ENCODE measurements at regions not wholly inside any gene's neighbourhood (a gene's known extent, or its start where the extent isn't known, plus 50 kb on each side); places are given as distances from the start of the nearest gene placed in this dataset.

DNA sequence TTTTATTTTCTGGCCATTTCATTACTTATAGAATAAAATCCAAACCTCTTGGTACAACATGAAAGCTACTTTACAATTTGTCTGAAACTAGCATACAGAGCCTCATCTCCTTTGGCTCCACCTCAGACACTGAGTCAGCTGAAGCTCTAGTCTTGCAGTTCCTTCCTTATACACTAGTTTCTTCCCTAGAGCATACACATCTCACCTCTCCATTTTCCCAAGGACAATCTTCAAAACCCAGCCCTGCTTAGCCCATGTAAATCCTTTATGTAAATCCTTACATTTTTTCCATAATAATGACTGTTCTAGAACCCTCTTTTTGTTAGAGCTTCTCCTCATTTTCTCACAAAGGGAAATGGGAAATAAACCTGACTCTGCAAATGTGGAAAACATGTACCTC is 463.4 kb downstream of the SLC16A7 start:
- Histone ChIP-seq H3K27ac (ENCODE audit: insufficient read depth in 1 of 2, low read depth in 1 of 2, low read length in 2 of 2, poor library complexity in 1 of 2, severe bottlenecking in 2 of 2) (no peak overlapping the region), H3K4me1 (ENCODE audit: control extremely low read depth in 1 of 4, control insufficient read depth in 4 of 4, insufficient read depth in 4 of 4, low read length in 3 of 4) (no peaks in the 10 kb centered on the region), H3K4me3 (ENCODE audit: control insufficient read depth in 1 of 7, extremely low read depth in 1 of 7, insufficient read depth in 4 of 7, low read depth in 2 of 7, low read length in 6 of 7) (no peak overlapping the region), H3K27me3 (replicated peaks in 2 of 5; ENCODE audit: control insufficient read depth in 4 of 5, insufficient read depth in 5 of 5, low read length in 4 of 5) (no peaks in the 10 kb centered on the region), H3K36me3 (ENCODE audit: control insufficient read depth in 4 of 4, insufficient read depth in 4 of 4, low read length in 3 of 4) (no peaks in the 10 kb centered on the region), H3K9me3 (ENCODE audit: control extremely low read depth in 1 of 5, control insufficient read depth in 4 of 5, insufficient read depth in 2 of 5, low read depth in 1 of 5, low read length in 4 of 5) (peaks cover 0 to 2% (median 0%) of the 10 kb centered on the region in 5 experiments)
- ChIA-PET POLR2A (no interaction called here), CTCF (no interaction called here)
- DNase-seq, result no peak

DNA sequence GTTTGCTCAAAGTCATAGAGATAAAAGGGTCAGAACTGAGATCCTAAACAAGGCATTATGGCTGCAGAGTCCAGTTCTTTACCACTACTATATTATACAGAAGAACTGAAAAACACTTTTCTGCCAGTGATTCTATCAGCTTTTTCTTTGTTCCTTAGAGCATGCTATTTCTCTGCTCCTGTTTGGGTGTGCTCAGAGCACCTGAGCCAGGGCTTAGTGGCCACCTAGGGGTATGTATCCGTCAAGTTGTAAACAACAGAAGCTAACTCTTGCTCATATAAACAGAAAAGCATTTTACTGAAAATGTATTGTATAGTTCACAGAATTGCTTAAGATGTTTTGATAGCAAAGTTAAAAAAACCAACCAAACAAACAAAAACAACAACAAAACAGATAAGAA is 470.8 kb downstream of the SLC16A7 start:
- WGBS (ENCODE audit: insufficient coverage), result no CpG with 5 or more reads among the region's 1 CpG
- CTCF ChIA-PET, result no interaction called here
- H3K4me1 ChIP-seq (ENCODE audit: control extremely low read depth in 1 of 4, control insufficient read depth in 4 of 4, insufficient read depth in 4 of 4, low read length in 3 of 4), result no peaks in the 10 kb centered on the region
- H3K27ac ChIP-seq (ENCODE audit: insufficient read depth in 1 of 2, low read depth in 1 of 2, low read length in 2 of 2, poor library complexity in 1 of 2, severe bottlenecking in 2 of 2), result no peak overlapping the region
- no peak overlapping the region for H3K4me3 ChIP-seq (ENCODE audit: control insufficient read depth in 1 of 7, extremely low read depth in 1 of 7, insufficient read depth in 4 of 7, low read depth in 2 of 7, low read length in 6 of 7)
- no peak for DNase-seq
- peaks cover 0 to 3% (median 0%) of the 10 kb centered on the region in 5 experiments for H3K9me3 ChIP-seq (ENCODE audit: control extremely low read depth in 1 of 5, control insufficient read depth in 4 of 5, insufficient read depth in 2 of 5, low read depth in 1 of 5, low read length in 4 of 5)
- no peaks in the 10 kb centered on the region for H3K27me3 ChIP-seq (replicated peaks in 2 of 5; ENCODE audit: control insufficient read depth in 4 of 5, insufficient read depth in 5 of 5, low read length in 4 of 5)
- H3K36me3 ChIP-seq (ENCODE audit: control insufficient read depth in 4 of 4, insufficient read depth in 4 of 4, low read length in 3 of 4), result no peaks in the 10 kb centered on the region
- POLR2A ChIA-PET, result no interaction called here

DNA sequence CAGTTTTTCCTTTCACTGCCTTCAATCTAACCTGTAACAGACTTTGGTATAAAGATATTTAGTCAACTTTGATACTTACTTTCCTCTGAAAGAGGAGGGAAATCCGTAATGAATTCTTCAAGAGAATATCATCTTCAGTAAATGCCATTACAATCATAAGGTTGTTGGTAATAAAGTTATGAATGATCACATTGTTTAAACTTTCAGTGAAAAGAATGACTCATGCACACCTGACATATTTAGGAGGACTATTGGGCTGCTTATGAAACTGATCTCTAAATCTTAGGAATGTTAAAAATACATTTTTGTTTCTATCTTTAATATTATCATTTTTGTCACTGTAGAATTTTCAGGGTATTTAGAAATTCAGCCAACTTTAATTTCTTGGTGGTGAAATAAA is 474.7 kb downstream of the SLC16A7 start:
- CTCF ChIA-PET, result no interaction called here

DNA sequence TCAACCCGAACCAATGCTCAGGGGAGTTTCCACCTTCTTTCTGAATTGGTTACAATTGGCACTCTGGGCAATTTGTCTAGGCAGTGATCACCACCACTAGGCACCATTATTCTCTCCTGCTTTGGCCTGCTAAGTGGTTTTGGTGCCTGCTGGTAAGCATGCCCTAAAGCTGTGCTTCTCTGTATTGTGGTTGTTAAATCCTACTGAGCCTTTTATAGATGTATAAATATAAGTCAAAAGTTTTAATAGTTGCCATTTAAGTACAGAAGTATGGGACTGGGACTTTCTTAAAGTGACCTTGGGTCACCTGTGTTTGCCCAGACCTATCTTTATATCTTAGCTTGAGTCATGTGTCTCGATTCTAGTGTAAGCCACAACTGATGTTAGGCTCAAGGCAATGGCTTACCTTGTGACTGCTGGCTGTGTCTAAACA is 475.9 kb downstream of the SLC16A7 start:
- Histone ChIP-seq H3K27me3 (replicated peaks in 2 of 5; ENCODE audit: control insufficient read depth in 4 of 5, insufficient read depth in 5 of 5, low read length in 4 of 5) (no peaks in the 10 kb centered on the region), H3K27ac (ENCODE audit: insufficient read depth in 1 of 2, low read depth in 1 of 2, low read length in 2 of 2, poor library complexity in 1 of 2, severe bottlenecking in 2 of 2) (no peak overlapping the region), H3K9me3 (ENCODE audit: control extremely low read depth in 1 of 5, control insufficient read depth in 4 of 5, insufficient read depth in 2 of 5, low read depth in 1 of 5, low read length in 4 of 5) (peaks cover 0 to 3% (median 0%) of the 10 kb centered on the region in 5 experiments), H3K4me1 (ENCODE audit: control extremely low read depth in 1 of 4, control insufficient read depth in 4 of 4, insufficient read depth in 4 of 4, low read length in 3 of 4) (no peaks in the 10 kb centered on the region), H3K4me3 (ENCODE audit: control insufficient read depth in 1 of 7, extremely low read depth in 1 of 7, insufficient read depth in 4 of 7, low read depth in 2 of 7, low read length in 6 of 7) (no peak overlapping the region), H3K36me3 (ENCODE audit: control insufficient read depth in 4 of 4, insufficient read depth in 4 of 4, low read length in 3 of 4) (no peaks in the 10 kb centered on the region)
- WGBS (ENCODE audit: insufficient coverage), result 100% methylated on average over 2 of the region's 2 CpGs
- POLR2A ChIA-PET, result no interaction called here
- no peak for DNase-seq
- CTCF ChIA-PET, result no interaction called here

More for the DNA sequence above, 474.7 kb downstream of the SLC16A7 start:
- H3K4me1 ChIP-seq (ENCODE audit: control extremely low read depth in 1 of 4, control insufficient read depth in 4 of 4, insufficient read depth in 4 of 4, low read length in 3 of 4), result no peaks in the 10 kb centered on the region
- no peak for DNase-seq
- H3K9me3 ChIP-seq (ENCODE audit: control extremely low read depth in 1 of 5, control insufficient read depth in 4 of 5, insufficient read depth in 2 of 5, low read depth in 1 of 5, low read length in 4 of 5), result peaks cover 0 to 3% (median 0%) of the 10 kb centered on the region in 5 experiments
- H3K36me3 ChIP-seq (ENCODE audit: control insufficient read depth in 4 of 4, insufficient read depth in 4 of 4, low read length in 3 of 4), result no peaks in the 10 kb centered on the region
- no peaks in the 10 kb centered on the region for H3K27me3 ChIP-seq (replicated peaks in 2 of 5; ENCODE audit: control insufficient read depth in 4 of 5, insufficient read depth in 5 of 5, low read length in 4 of 5)
- POLR2A ChIA-PET, result no interaction called here
- H3K4me3 ChIP-seq (ENCODE audit: control insufficient read depth in 1 of 7, extremely low read depth in 1 of 7, insufficient read depth in 4 of 7, low read depth in 2 of 7, low read length in 6 of 7), result no peak overlapping the region
- no CpG with 5 or more reads among the region's 1 CpG for WGBS (ENCODE audit: insufficient coverage)
- no peak overlapping the region for H3K27ac ChIP-seq (ENCODE audit: insufficient read depth in 1 of 2, low read depth in 1 of 2, low read length in 2 of 2, poor library complexity in 1 of 2, severe bottlenecking in 2 of 2)

DNA sequence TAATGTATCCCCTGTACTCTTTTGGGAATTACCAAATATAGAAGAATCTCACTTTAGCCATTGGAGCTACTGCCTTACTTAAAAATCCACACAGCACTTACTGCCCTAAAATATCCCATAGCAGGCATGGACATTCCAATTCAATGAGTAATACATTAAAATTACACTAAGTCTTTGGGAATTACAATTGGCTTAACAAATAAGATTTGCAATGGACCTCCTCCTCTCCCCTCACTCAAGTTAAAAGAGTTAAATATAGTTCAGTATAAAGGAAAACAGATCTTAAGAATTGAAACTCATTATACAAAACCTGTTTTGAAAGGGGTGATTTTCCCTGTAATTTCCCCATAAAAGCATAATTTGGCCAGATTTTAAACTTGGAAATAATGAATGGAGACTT is 477.1 kb downstream of the SLC16A7 start:
- peaks cover 0 to 3% (median 0%) of the 10 kb centered on the region in 5 experiments for H3K9me3 ChIP-seq (ENCODE audit: control extremely low read depth in 1 of 5, control insufficient read depth in 4 of 5, insufficient read depth in 2 of 5, low read depth in 1 of 5, low read length in 4 of 5)
- H3K36me3 ChIP-seq (ENCODE audit: control insufficient read depth in 4 of 4, insufficient read depth in 4 of 4, low read length in 3 of 4), result no peaks in the 10 kb centered on the region
- POLR2A ChIA-PET, result no interaction called here
- H3K27me3 ChIP-seq (replicated peaks in 2 of 5; ENCODE audit: control insufficient read depth in 4 of 5, insufficient read depth in 5 of 5, low read length in 4 of 5), result no peaks in the 10 kb centered on the region
- H3K4me3 ChIP-seq (ENCODE audit: control insufficient read depth in 1 of 7, extremely low read depth in 1 of 7, insufficient read depth in 4 of 7, low read depth in 2 of 7, low read length in 6 of 7), result no peak overlapping the region
- DNase-seq, result no peak
- CTCF ChIA-PET, result no interaction called here
- no peak overlapping the region for H3K27ac ChIP-seq (ENCODE audit: insufficient read depth in 1 of 2, low read depth in 1 of 2, low read length in 2 of 2, poor library complexity in 1 of 2, severe bottlenecking in 2 of 2)
- peaks cover 0 to 5% (median 3%) of the 10 kb centered on the region in 4 experiments for H3K4me1 ChIP-seq (ENCODE audit: control extremely low read depth in 1 of 4, control insufficient read depth in 4 of 4, insufficient read depth in 4 of 4, low read length in 3 of 4)

DNA sequence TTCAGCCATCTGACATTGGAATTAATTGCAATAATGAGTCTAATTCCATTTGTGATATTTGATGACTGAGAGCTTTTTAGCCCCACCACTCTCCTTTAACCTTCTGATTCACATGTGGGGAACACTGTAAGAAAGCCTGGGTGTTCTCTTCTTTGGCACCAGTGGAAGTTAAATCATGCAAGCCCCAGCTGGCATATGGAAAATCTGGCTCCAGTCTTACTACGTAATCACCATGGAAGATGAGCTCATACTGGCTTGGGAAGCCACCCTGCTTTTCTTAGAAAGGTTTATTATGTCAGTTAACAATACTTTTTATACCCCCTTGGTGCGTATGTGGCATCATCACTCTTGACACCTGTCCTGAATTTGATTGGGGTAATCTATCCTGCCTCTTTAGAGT is 479.3 kb downstream of the SLC16A7 start:
- 100% methylated on average over 1 of the region's 2 CpGs for WGBS (ENCODE audit: insufficient coverage)
- Histone ChIP-seq H3K36me3 (ENCODE audit: control insufficient read depth in 4 of 4, insufficient read depth in 4 of 4, low read length in 3 of 4) (no peaks in the 10 kb centered on the region), H3K4me3 (ENCODE audit: control insufficient read depth in 1 of 7, extremely low read depth in 1 of 7, insufficient read depth in 4 of 7, low read depth in 2 of 7, low read length in 6 of 7) (no peak overlapping the region), H3K27ac (ENCODE audit: insufficient read depth in 1 of 2, low read depth in 1 of 2, low read length in 2 of 2, poor library complexity in 1 of 2, severe bottlenecking in 2 of 2) (no peak overlapping the region), H3K27me3 (replicated peaks in 2 of 5; ENCODE audit: control insufficient read depth in 4 of 5, insufficient read depth in 5 of 5, low read length in 4 of 5) (no peaks in the 10 kb centered on the region), H3K9me3 (ENCODE audit: control extremely low read depth in 1 of 5, control insufficient read depth in 4 of 5, insufficient read depth in 2 of 5, low read depth in 1 of 5, low read length in 4 of 5) (peaks cover 0 to 2% (median 0%) of the 10 kb centered on the region in 5 experiments), H3K4me1 (ENCODE audit: control extremely low read depth in 1 of 4, control insufficient read depth in 4 of 4, insufficient read depth in 4 of 4, low read length in 3 of 4) (peaks cover 0 to 14% (median 11%) of the 10 kb centered on the region in 4 experiments)
- ChIA-PET POLR2A (no interaction called here), CTCF (no interaction called here)
- no peak for DNase-seq

DNA sequence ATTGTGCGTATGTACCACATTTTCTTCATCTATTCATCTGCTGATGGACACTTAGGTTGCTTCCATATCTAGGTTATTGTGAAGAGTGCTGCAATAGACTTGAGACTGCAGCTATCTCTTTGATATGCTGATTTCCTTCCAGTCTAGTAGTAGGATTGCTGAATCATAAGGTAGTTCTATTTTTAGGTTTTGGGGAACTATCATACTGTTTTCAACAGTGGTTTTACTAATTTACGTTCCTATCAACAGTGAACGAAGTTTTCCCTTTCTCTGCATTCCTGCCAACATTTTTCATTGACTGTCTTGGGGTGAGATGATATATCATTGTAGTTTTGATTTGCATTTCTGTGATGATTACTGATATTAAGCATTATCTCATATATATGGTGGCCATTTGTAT is 482.2 kb downstream of the SLC16A7 start:
- H3K27me3 ChIP-seq (replicated peaks in 2 of 5; ENCODE audit: control insufficient read depth in 4 of 5, insufficient read depth in 5 of 5, low read length in 4 of 5), result no peaks in the 10 kb centered on the region

More for the DNA sequence above, 482.2 kb downstream of the SLC16A7 start:
- H3K9me3 ChIP-seq (ENCODE audit: control extremely low read depth in 1 of 5, control insufficient read depth in 4 of 5, insufficient read depth in 2 of 5, low read depth in 1 of 5, low read length in 4 of 5), result peaks cover 0 to 6% (median 2%) of the 10 kb centered on the region in 5 experiments
- H3K36me3 ChIP-seq (ENCODE audit: control insufficient read depth in 4 of 4, insufficient read depth in 4 of 4, low read length in 3 of 4), result no peaks in the 10 kb centered on the region
- H3K4me3 ChIP-seq (ENCODE audit: control insufficient read depth in 1 of 7, extremely low read depth in 1 of 7, insufficient read depth in 4 of 7, low read depth in 2 of 7, low read length in 6 of 7), result peak overlapping the region in 2 of 7 experiments; percentile 6 to 25
- peak overlapping the region; percentile 17 to 56 for H3K27ac ChIP-seq (ENCODE audit: insufficient read depth in 1 of 2, low read depth in 1 of 2, low read length in 2 of 2, poor library complexity in 1 of 2, severe bottlenecking in 2 of 2)
- DNase-seq, result peak; percentile 12 to 70 (median 56)
- ChIA-PET CTCF (no interaction called here), POLR2A (no interaction called here)
- WGBS (ENCODE audit: insufficient coverage), result no CpG with 5 or more reads among the region's 3 CpGs
- peaks cover 0 to 14% (median 11%) of the 10 kb centered on the region in 4 experiments for H3K4me1 ChIP-seq (ENCODE audit: control extremely low read depth in 1 of 4, control insufficient read depth in 4 of 4, insufficient read depth in 4 of 4, low read length in 3 of 4)

Data from common myeloid progenitor, CD34-positive (primary cell).